RPMI8226 (cell line): ENCODE measurements at regions not wholly inside any gene's neighbourhood (a gene's known extent, or its start where the extent isn't known, plus 50 kb on each side); places are given as distances from the start of the nearest gene placed in this dataset.
A peak's percentile ranks its signal among the peaks of the same experiment; 100 is the strongest.

Experiments used
- DNase-seq: peaks from one replicate; pipeline ENCODE4 v3.0.0-alpha.2; 2015

GRCh38 chr2:3059141-3059925 lies 318.3 kb downstream of the EIPR1 start:
- no peak for DNase-seq

GRCh38 chr2:3054066-3054465 lies 323.6 kb downstream of the EIPR1 start:
- DNase-seq, result no peak

- no peak for DNase-seq
These were observed 326.4 kb downstream of the EIPR1 start for GRCh38 chr2:3051266-3051665.

GRCh38 chr2:3046170-3046865 lies 331.3 kb downstream of the EIPR1 start:
- no peak for DNase-seq

- DNase-seq, result no peak
These were observed 332.2 kb downstream of the EIPR1 start for GRCh38 chr2:3045318-3045921.

- DNase-seq, result no peak
These were observed 332.9 kb downstream of the EIPR1 start for GRCh38 chr2:3044587-3045317.

GRCh38 chr2:3043726-3044125 lies 333.9 kb downstream of the EIPR1 start:
- no peak for DNase-seq

- DNase-seq, result no peak
These were observed 334.7 kb downstream of the EIPR1 start for GRCh38 chr2:3042601-3043585.

GRCh38 chr2:3041841-3042600 lies 335.6 kb downstream of the EIPR1 start:
- DNase-seq, result no peak

GRCh38 chr2:3041246-3041645 lies 336.4 kb downstream of the EIPR1 start:
- no peak for DNase-seq

- no peak for DNase-seq
These were observed 337.0 kb downstream of the EIPR1 start for GRCh38 chr2:3040496-3041140.

- no peak for DNase-seq
These were observed 337.6 kb downstream of the EIPR1 start for GRCh38 chr2:3040066-3040428.

GRCh38 chr2:3039188-3040065 lies 338.2 kb downstream of the EIPR1 start:
- no peak for DNase-seq

- no peak for DNase-seq
These were observed 339.0 kb downstream of the EIPR1 start for GRCh38 chr2:3038636-3039035.

- no peak for DNase-seq
These were observed 340.1 kb downstream of the EIPR1 start for GRCh38 chr2:3037196-3038194.

GRCh38 chr2:3036432-3037125 lies 341.0 kb downstream of the EIPR1 start:
- DNase-seq, result no peak

- peak; percentile 36 for DNase-seq
These were observed 342.1 kb downstream of the EIPR1 start for GRCh38 chr2:3035385-3036050.
